Gastroesophageal sphincter (tissue), 4 donors: ENCODE measurements at regions not wholly inside any gene's neighbourhood (a gene's known extent, or its start where the extent isn't known, plus 50 kb on each side); places are given as distances from the start of the nearest gene placed in this dataset.
A peak's percentile ranks its signal among the peaks of the same experiment; 100 is the strongest.

Experiments used
- ATAC-seq: fragments of 150-250 bp; one replicate; pipeline ENCODE4 v1.9.1; 2016; ENCODE audit warnings: mild to moderate bottlenecking, moderate library complexity
- H3K27ac ChIP-seq, 4 donors: fragments of 200-600 bp; sonication (generic) in 3 of 4; 1 replicate in 3 of 4; 2 replicates in 1 of 4; pipeline ENCODE4 v1.5.1; 2016 to 2019
- H3K27me3 ChIP-seq: fragments of 200-600 bp; sonication (generic); one replicate; pipeline ENCODE4 v1.5.1; 2019
- H3K36me3 ChIP-seq, 2 donors: fragments of 200-600 bp; sonication (generic); one replicate each; pipeline ENCODE4 v1.5.1; 2019; ENCODE audit warnings: control low read depth in 1 of 2
- H3K4me1 ChIP-seq, 3 donors: fragments of 200-600 bp; sonication (generic); 1 replicate in 2 of 3; 2 replicates in 1 of 3; pipeline ENCODE4 v1.5.1; 2016 to 2019; ENCODE audit warnings: control low read depth in 2 of 3
- H3K4me3 ChIP-seq, 2 donors: fragments of 200-600 bp; sonication (generic); one replicate each; pipeline ENCODE4 v1.5.1; 2019; ENCODE audit warnings: mild to moderate bottlenecking in 1 of 2, moderate library complexity in 1 of 2
- H3K9me3 ChIP-seq, 3 donors: fragments of 200-600 bp; sonication (generic); one replicate each; pipeline ENCODE4 v1.5.1; 2017 to 2019; ENCODE audit warnings: control low read depth in 2 of 3
- CTCF ChIP-seq, 4 experiments: fragments of 200-600 bp in 2 of 4; fragments of 450-650 bp in 2 of 4; sonication (generic) in 1 of 4; IDR thresholded peaks; one replicate each; pipeline ENCODE4 v1.5.1; 2017 to 2019; ENCODE audit warnings: antibody characterized with exemption in 4 of 4, mild to moderate bottlenecking in 2 of 4, moderate library complexity in 2 of 4
- EP300 ChIP-seq: sonication (generic); formaldehyde crosslinking; IDR thresholded peaks from one replicate; pipeline ENCODE4 v1.6.1; 2017; ENCODE audit warnings: antibody characterized with exemption, mild to moderate bottlenecking
- POLR2A ChIP-seq, 2 donors: fragments of 450-650 bp; IDR thresholded peaks; one replicate each; pipeline ENCODE4 v1.6.1; 2017; ENCODE audit warnings: antibody characterized with exemption in 2 of 2, mild to moderate bottlenecking in 2 of 2, moderate library complexity in 1 of 2
- POLR2AphosphoS5 ChIP-seq: sonication (generic); formaldehyde crosslinking; IDR thresholded peaks from one replicate; pipeline ENCODE4 v1.6.1; 2017; ENCODE audit warnings: antibody characterized with exemption
- WGBS, 2 donors: methylation state at CpG; one replicate each; pipeline ENCODE4 v1.1.5; 2018; ENCODE audit warnings: low coverage in 1 of 2; 5-methylcytosine and 5-hydroxymethylcytosine counted together

GRCh38 chr17:43337684-43338428 is 60.9 kb upstream of the ARL4D start:
- TF ChIP-seq CTCF (IDR thresholded peaks at IDR 0.05) (no peak), POLR2A (IDR thresholded peaks at IDR 0.05) (no peak), EP300 (no peak)
- Histone ChIP-seq H3K36me3 (no peaks in the 10 kb centered on the region), H3K9me3 (no peaks in the 10 kb centered on the region), H3K4me3 (no peak overlapping the region), H3K27ac (no peak overlapping the region), H3K27me3 (no peaks in the 10 kb centered on the region), H3K4me1 (peaks cover 0 to 32% (median 6%) of the 10 kb centered on the region in 3 donors)
- 78 to 82% methylated on average over 5 to 9 of the region's 10 CpGs for WGBS, 2 donors
- ATAC-seq: no peak

GRCh38 chr17:43334738-43335402 is 63.9 kb upstream of the ARL4D start:
- Histone ChIP-seq H3K9me3 (no peaks in the 10 kb centered on the region), H3K4me3 (no peak overlapping the region), H3K27me3 (no peaks in the 10 kb centered on the region), H3K27ac (no peak overlapping the region), H3K36me3 (no peaks in the 10 kb centered on the region), H3K4me1 (peaks cover 0 to 20% (median 6%) of the 10 kb centered on the region in 3 donors)
- ATAC-seq: no peak
- no peak for TF ChIP-seq EP300
- TF ChIP-seq POLR2A (IDR thresholded peaks at IDR 0.05): no peak
- TF ChIP-seq CTCF (IDR thresholded peaks at IDR 0.05): no peak
- no peak for TF ChIP-seq POLR2AphosphoS5
- WGBS, 2 donors: 28 to 59% methylated on average over 3 to 6 of the region's 7 CpGs

GRCh38 chr17:43333433-43333943 is 65.3 kb upstream of the ARL4D start:
- Histone ChIP-seq H3K4me1 (peaks cover 0 to 14% (median 6%) of the 10 kb centered on the region in 3 donors), H3K27me3 (no peaks in the 10 kb centered on the region), H3K9me3 (no peaks in the 10 kb centered on the region), H3K36me3 (no peaks in the 10 kb centered on the region), H3K4me3 (no peak overlapping the region), H3K27ac (peak overlapping the region in 3 of 4 donors; percentile 50 to 74 (median 64))
- no peak for ATAC-seq
- TF ChIP-seq POLR2A (IDR thresholded peaks at IDR 0.05): no peak
- no peak for TF ChIP-seq CTCF (IDR thresholded peaks at IDR 0.05)
- no peak for TF ChIP-seq POLR2AphosphoS5
- TF ChIP-seq EP300: no peak
- WGBS, 2 donors: 92 to 100% methylated on average over 1 to 6 of the region's 12 CpGs

GRCh38 chr17:43332230-43332629 is 66.6 kb upstream of the ARL4D start:
- no peak overlapping the region for H3K27ac ChIP-seq
- ATAC-seq: no peak
- peaks cover 0 to 12% (median 6%) of the 10 kb centered on the region in 3 donors for H3K4me1 ChIP-seq
- no peaks in the 10 kb centered on the region for H3K27me3 ChIP-seq
- 67 to 86% methylated on average over 1 to 6 of the region's 6 CpGs for WGBS, 2 donors
- TF ChIP-seq POLR2AphosphoS5 (no peak), EP300 (no peak), CTCF (IDR thresholded peaks at IDR 0.05) (no peak), POLR2A (IDR thresholded peaks at IDR 0.05) (no peak)
- no peaks in the 10 kb centered on the region for H3K36me3 ChIP-seq
- no peak overlapping the region for H3K4me3 ChIP-seq
- no peaks in the 10 kb centered on the region for H3K9me3 ChIP-seq
